Medulla oblongata (tissue), 1 donor: ENCODE measurements at regions not wholly inside any gene's neighbourhood (a gene's known extent, or its start where the extent isn't known, plus 50 kb on each side); places are given as distances from the start of the nearest gene placed in this dataset.
"Not testable (repeated sequence)": the region's sequence is repeated elsewhere in the genome, so short reads cannot be mapped to it uniquely, and the experiment has no call there.

ENCODE experiments used
- DNase-seq: peaks from one replicate; pipeline ENCODE4 v3.0.0-alpha.2; 2015; ENCODE audit errors: extremely low spot score

GRCh38 chr21:25243808-25244207, 363.5 kb downstream of the MRPL39 start:
- DNase-seq, result no peak

GRCh38 chr21:25240974-25241373, 366.3 kb downstream of the MRPL39 start:
- DNase-seq, result no peak

GRCh38 chr21:25234857-25235801, 372.2 kb downstream of the MRPL39 start:
- no peak for DNase-seq

- DNase-seq, result no peak
Measured at GRCh38 chr21:25220954-25221353, 386.3 kb downstream of the MRPL39 start.

- no peak for DNase-seq
Measured at GRCh38 chr21:25220169-25220568, 387.1 kb downstream of the MRPL39 start.

- DNase-seq, result no peak
Measured at GRCh38 chr21:25215698-25216384, 391.4 kb downstream of the MRPL39 start.

GRCh38 chr21:25214676-25215075, 392.6 kb downstream of the MRPL39 start:
- DNase-seq, result no peak

- no peak for DNase-seq
Measured at GRCh38 chr21:25199944-25200343, 407.3 kb downstream of the MRPL39 start.

GRCh38 chr21:25191141-25191540, 416.1 kb downstream of the MRPL39 start:
- no peak for DNase-seq

- no peak for DNase-seq
Measured at GRCh38 chr21:25189497-25189896, 417.8 kb downstream of the MRPL39 start.

GRCh38 chr21:25188677-25189079, 418.6 kb downstream of the MRPL39 start:
- no peak for DNase-seq

GRCh38 chr21:25186273-25186672, 421.0 kb downstream of the MRPL39 start:
- DNase-seq, result no peak

GRCh38 chr21:25183577-25183976, 423.7 kb downstream of the MRPL39 start:
- no peak for DNase-seq

GRCh38 chr21:25181690-25182089, 425.6 kb downstream of the MRPL39 start:
- DNase-seq, result not testable (repeated sequence)

GRCh38 chr21:25179116-25179515, 428.2 kb downstream of the MRPL39 start:
- DNase-seq, result no peak

GRCh38 chr21:25176637-25177412, 430.5 kb downstream of the MRPL39 start:
- no peak for DNase-seq

- DNase-seq, result no peak
Measured at GRCh38 chr21:25175938-25176337, 431.3 kb downstream of the MRPL39 start.

GRCh38 chr21:25171438-25171837, 435.8 kb downstream of the MRPL39 start:
- no peak for DNase-seq

- DNase-seq, result no peak
Measured at GRCh38 chr21:25170681-25171080, 436.6 kb downstream of the MRPL39 start.

- DNase-seq, result no peak
Measured at GRCh38 chr21:25169370-25169769, 437.9 kb downstream of the MRPL39 start.

GRCh38 chr21:25166904-25167303, 440.4 kb downstream of the MRPL39 start:
- not testable (repeated sequence) for DNase-seq

- no peak for DNase-seq
Measured at GRCh38 chr21:25161571-25161970, 445.7 kb downstream of the MRPL39 start.
